Mesenchymal stem cell (in vitro differentiated cells and primary cell): ENCODE measurements at regions not wholly inside any gene's neighbourhood (a gene's known extent, or its start where the extent isn't known, plus 50 kb on each side); places are given as distances from the start of the nearest gene placed in this dataset.
"Not testable (repeated sequence)": the region's sequence is repeated elsewhere in the genome, so short reads cannot be mapped to it uniquely, and the experiment has no call there.

ENCODE experiments used
- DNase-seq: peaks from one replicate; pipeline ENCODE4 v3.0.0-alpha.2; 2013
- H2AFZ ChIP-seq: one replicate; pipeline ENCODE4 v1.6.1; 2013; ENCODE audit warnings: low read depth, mild to moderate bottlenecking, control low read depth, inconsistent platforms, low read length, moderate library complexity
- H2AK5ac ChIP-seq: 2 replicates; pipeline ENCODE4 v1.6.1; 2013; ENCODE audit warnings: low read length, moderate library complexity, mild to moderate bottlenecking, inconsistent platforms; ENCODE audit not compliant: severe bottlenecking
- H2BK120ac ChIP-seq: one replicate; pipeline ENCODE4 v1.6.1; 2013; ENCODE audit warnings: low read depth, mild to moderate bottlenecking, inconsistent platforms, low read length, moderate library complexity
- H2BK12ac ChIP-seq, 2 experiments: one replicate each; pipeline ENCODE4 v1.6.1; 2013; ENCODE audit warnings: inconsistent platforms in 2 of 2, low read length in 2 of 2, mild to moderate bottlenecking in 2 of 2, moderate library complexity in 2 of 2, control low read depth in 1 of 2
- H2BK15ac ChIP-seq: one replicate; pipeline ENCODE4 v1.6.1; 2013; ENCODE audit warnings: mild to moderate bottlenecking, low read depth, inconsistent platforms; ENCODE audit not compliant: poor library complexity, severe bottlenecking
- H2BK5ac ChIP-seq: 2 replicates; pipeline ENCODE4 v1.6.1; 2013; ENCODE audit warnings: low read depth, mild to moderate bottlenecking, low read length, control low read depth, inconsistent platforms; ENCODE audit not compliant: poor library complexity, severe bottlenecking
- H3K14ac ChIP-seq, 2 experiments: one replicate each; pipeline ENCODE4 v1.6.1; 2013; ENCODE audit warnings: inconsistent platforms in 2 of 2, low read length in 2 of 2, control low read depth in 1 of 2, mild to moderate bottlenecking in 1 of 2, moderate library complexity in 1 of 2
- H3K18ac ChIP-seq, 2 experiments: one replicate each; pipeline ENCODE4 v1.6.1; 2013; ENCODE audit warnings: inconsistent platforms in 2 of 2, low read length in 2 of 2, control low read depth in 1 of 2, low read depth in 1 of 2, mild to moderate bottlenecking in 1 of 2
- H3K23ac ChIP-seq, 2 experiments: one replicate each; pipeline ENCODE4 v1.6.1; 2013; ENCODE audit warnings: inconsistent platforms in 2 of 2, low read length in 2 of 2, mild to moderate bottlenecking in 2 of 2, moderate library complexity in 2 of 2, control low read depth in 1 of 2
- H3K27ac ChIP-seq: 2 replicates; pipeline ENCODE4 v1.5.1; 2013; ENCODE audit warnings: mild to moderate bottlenecking, moderate library complexity, low read length, control low read depth, inconsistent platforms; ENCODE audit not compliant: poor library complexity, severe bottlenecking
- H3K27me3 ChIP-seq, 2 experiments: 2 replicates each; pipeline versions ENCODE4 v1.6.1 to v1.7.0; 2013; ENCODE audit warnings: low read length in 2 of 2, mild to moderate bottlenecking in 2 of 2, moderate library complexity in 2 of 2, control low read depth in 1 of 2, inconsistent platforms in 1 of 2; ENCODE audit not compliant: control insufficient read depth in 1 of 2, insufficient read depth in 1 of 2
- H3K36me3 ChIP-seq, 2 experiments: 2 replicates each; pipeline versions ENCODE4 v1.6.1 to v1.7.0; 2013; ENCODE audit warnings: low read length in 2 of 2, control low read depth in 1 of 2, inconsistent platforms in 1 of 2, low read depth in 1 of 2, mild to moderate bottlenecking in 1 of 2; ENCODE audit not compliant: insufficient read depth in 2 of 2, control insufficient read depth in 1 of 2
- H3K4ac ChIP-seq, 2 experiments: one replicate each; pipeline ENCODE4 v1.6.1; 2013; ENCODE audit warnings: inconsistent platforms in 2 of 2, low read length in 2 of 2, mild to moderate bottlenecking in 2 of 2, moderate library complexity in 2 of 2, control low read depth in 1 of 2, low read depth in 1 of 2
- H3K4me1 ChIP-seq: 2 replicates; pipeline ENCODE4 v1.6.1; 2013; ENCODE audit warnings: low read depth, low read length, control low read depth; ENCODE audit not compliant: control insufficient read depth, insufficient read depth
- H3K4me2 ChIP-seq: 2 replicates; pipeline ENCODE4 v1.6.1; 2013; ENCODE audit warnings: low read length, mild to moderate bottlenecking, inconsistent platforms; ENCODE audit not compliant: poor library complexity, severe bottlenecking
- H3K4me3 ChIP-seq, 2 experiments: 2 replicates each; pipeline versions ENCODE4 v1.5.1 to v1.7.0; 2013; ENCODE audit warnings: low read length in 2 of 2, mild to moderate bottlenecking in 2 of 2, control low read depth in 1 of 2, low read depth in 1 of 2; ENCODE audit not compliant: insufficient read depth in 1 of 2
- H3K79me1 ChIP-seq: replicated peaks from 2 replicates; pipeline ENCODE4 v1.6.1; 2013; ENCODE audit warnings: mild to moderate bottlenecking, control low read depth, low read length, inconsistent platforms; ENCODE audit not compliant: poor library complexity, severe bottlenecking
- H3K9ac ChIP-seq: 2 replicates; pipeline ENCODE4 v1.7.0; 2013; ENCODE audit warnings: mild to moderate bottlenecking, low read length, moderate library complexity
- H3K9me3 ChIP-seq: 2 replicates; pipeline ENCODE4 v1.7.0; 2013; ENCODE audit warnings: mild to moderate bottlenecking, low read length; ENCODE audit not compliant: control insufficient read depth
- H4K8ac ChIP-seq: one replicate; pipeline ENCODE4 v1.6.1; 2013; ENCODE audit warnings: inconsistent platforms, mild to moderate bottlenecking, low read length, moderate library complexity
- H4K91ac ChIP-seq: one replicate; pipeline ENCODE4 v1.6.1; 2013; ENCODE audit warnings: mild to moderate bottlenecking, low read length, inconsistent platforms
- WGBS: methylation state at CpG from one replicate; pipeline ENCODE4 v1.1.7; 2013; ENCODE audit warnings: mixed read lengths; 5-methylcytosine and 5-hydroxymethylcytosine counted together

DNA sequence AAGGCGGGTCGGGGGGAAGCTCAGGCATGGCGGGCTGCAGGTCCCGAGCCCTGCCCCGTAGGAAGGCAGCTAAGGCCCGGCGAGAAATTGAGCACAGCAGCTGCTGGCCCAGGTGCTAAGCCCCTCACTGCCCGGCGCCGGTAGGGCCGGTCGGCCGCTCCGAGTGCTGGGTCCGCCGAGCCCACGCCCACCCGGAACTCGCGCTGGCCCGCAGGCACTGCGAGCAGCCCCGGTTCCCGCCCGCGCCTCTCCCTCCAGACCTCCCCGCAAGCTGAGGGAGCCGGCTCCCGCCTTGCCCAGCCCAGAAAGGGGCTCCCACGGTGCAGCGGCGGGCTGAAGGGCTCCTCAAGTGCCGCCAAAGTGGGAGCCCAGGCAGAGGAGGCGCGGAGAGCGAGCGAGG, 209.9 kb downstream of the TRIB2 start:
- not testable (repeated sequence) for H3K36me3 ChIP-seq, H3K23ac ChIP-seq, H3K14ac ChIP-seq, H3K27me3 ChIP-seq, H3K4me3 ChIP-seq, H2AK5ac ChIP-seq, H3K27ac ChIP-seq, H4K8ac ChIP-seq, H2BK12ac ChIP-seq, H3K4me2 ChIP-seq, H3K4me1 ChIP-seq, DNase-seq, H2BK120ac ChIP-seq, H3K4ac ChIP-seq, H4K91ac ChIP-seq, H3K79me1 ChIP-seq, H3K9me3 ChIP-seq, H2AFZ ChIP-seq, H2BK5ac ChIP-seq, H3K9ac ChIP-seq
- WGBS, result 99% methylated on average over 37 of the region's 37 CpGs
- Histone ChIP-seq H3K18ac (peak overlapping the region in 1 of 2 experiments; percentile 29), H2BK15ac (peak overlapping the region; percentile 49)

DNA sequence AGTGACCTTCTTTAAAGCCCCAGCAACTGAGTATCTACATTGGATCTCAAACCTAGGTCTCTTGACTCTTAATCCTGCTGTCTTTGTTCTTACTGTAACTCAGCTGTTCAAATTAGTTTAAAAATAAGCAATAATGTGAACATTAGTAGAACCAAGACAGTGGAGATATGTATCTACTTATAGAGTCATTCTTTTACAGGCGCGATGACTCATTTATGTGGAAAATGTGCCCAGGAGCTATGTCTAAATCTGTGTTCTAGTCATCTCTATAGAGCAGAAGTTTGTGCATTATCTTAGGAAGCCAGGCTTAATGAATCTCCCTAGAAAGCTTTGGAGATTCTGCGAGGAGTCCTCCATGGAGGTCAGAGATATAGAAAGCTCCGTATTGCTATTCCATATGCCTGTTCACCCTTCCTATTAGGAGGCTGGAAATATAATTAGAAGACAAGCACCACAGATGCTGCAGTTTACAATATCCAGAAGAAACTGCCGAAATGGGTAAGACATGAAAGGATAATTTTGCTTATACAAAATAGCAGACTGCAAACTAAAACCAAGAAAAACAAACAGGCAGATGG, 211.6 kb downstream of the TRIB2 start:
- Histone ChIP-seq H3K79me1 (no peaks in the 10 kb centered on the region), H3K4ac (peak overlapping the region in 1 of 2 experiments; percentile 19), H3K27ac (no peak overlapping the region), H3K9me3 (no peaks in the 10 kb centered on the region), H4K8ac (no peak overlapping the region), H3K4me1 (no peaks in the 10 kb centered on the region), H2BK5ac (no peak overlapping the region), H2BK120ac (no peak overlapping the region), H3K4me3 (no peak overlapping the region), H2BK15ac (no peak overlapping the region), H3K23ac (no peak overlapping the region), H2BK12ac (peak overlapping the region; percentile 46 to 63), H3K14ac (no peak overlapping the region), H2AFZ (no peak overlapping the region), H3K9ac (no peak overlapping the region), H3K18ac (no peak overlapping the region), H3K4me2 (no peak overlapping the region), H3K36me3 (no peaks in the 10 kb centered on the region), H3K27me3 (no peaks in the 10 kb centered on the region), H2AK5ac (no peak overlapping the region), H4K91ac (no peak overlapping the region)
- 71% methylated on average over 3 of the region's 5 CpGs for WGBS
- DNase-seq, result peak; percentile 80

DNA sequence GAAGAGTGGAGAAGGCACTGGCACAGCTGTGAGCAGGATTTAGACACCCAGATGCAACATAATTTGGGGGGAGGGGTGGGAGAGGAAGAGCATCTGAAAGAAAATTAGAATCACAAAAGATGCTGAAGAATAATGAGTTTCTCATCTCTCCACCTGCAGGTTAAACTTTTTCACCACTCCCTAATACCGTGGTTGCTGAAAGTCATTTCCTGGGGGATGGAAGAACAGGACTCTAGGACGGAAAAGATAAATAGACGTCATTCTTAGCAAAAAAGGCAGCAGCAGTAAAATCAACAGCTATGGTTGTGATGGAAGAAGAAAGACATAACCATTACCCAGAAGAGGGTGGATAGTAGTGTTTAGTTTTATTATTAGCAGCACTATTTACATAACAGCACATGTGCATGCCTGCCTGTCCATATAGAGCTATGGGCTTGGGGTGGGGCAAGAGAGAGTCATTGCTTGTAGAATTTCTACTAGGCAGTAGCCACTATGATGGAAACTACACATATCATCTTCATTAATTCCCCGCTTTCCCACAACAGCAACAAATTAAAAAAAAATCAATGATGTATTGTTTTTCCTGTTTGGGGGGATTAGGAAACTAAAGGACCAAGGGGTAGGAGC, 212.2 kb downstream of the TRIB2 start:
- Histone ChIP-seq H4K8ac (no peak overlapping the region), H2BK12ac (peak overlapping the region; percentile 46 to 63), H3K79me1 (no peaks in the 10 kb centered on the region), H3K27me3 (no peaks in the 10 kb centered on the region), H4K91ac (no peak overlapping the region), H2BK15ac (no peak overlapping the region), H2AFZ (no peak overlapping the region), H3K9ac (no peak overlapping the region), H3K14ac (no peak overlapping the region), H3K27ac (no peak overlapping the region), H3K9me3 (no peaks in the 10 kb centered on the region), H3K23ac (no peak overlapping the region), H2BK120ac (no peak overlapping the region), H3K36me3 (no peaks in the 10 kb centered on the region), H3K4me1 (no peaks in the 10 kb centered on the region), H3K4me2 (no peak overlapping the region), H3K4ac (no peak overlapping the region), H3K4me3 (no peak overlapping the region), H2AK5ac (no peak overlapping the region), H2BK5ac (no peak overlapping the region), H3K18ac (no peak overlapping the region)
- peak; percentile 50 for DNase-seq
- WGBS, result 9% methylated on average over 3 of the region's 4 CpGs

DNA sequence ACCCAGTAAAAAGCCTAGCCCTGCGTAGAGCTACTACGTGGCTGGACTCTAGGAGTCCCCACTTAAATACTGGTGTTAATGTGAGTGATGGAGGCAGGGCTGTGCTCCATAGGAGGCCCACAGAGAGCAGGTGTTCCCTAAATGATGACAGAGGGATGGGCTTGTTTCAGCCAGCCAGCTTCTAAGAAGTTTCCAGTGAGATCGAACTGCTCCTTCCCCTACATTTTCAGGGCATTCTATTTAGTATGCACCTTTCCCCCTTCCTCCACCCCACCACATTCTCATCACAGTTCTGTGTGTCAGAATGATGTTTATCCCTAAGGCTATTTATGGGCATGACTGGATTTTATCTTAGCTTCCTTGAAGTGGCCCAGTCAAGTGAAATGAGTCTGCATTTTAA, 213.0 kb downstream of the TRIB2 start:
- no peak overlapping the region for H2AK5ac ChIP-seq
- H3K36me3 ChIP-seq, result no peaks in the 10 kb centered on the region
- H3K79me1 ChIP-seq, result no peaks in the 10 kb centered on the region
- H2AFZ ChIP-seq, result no peak overlapping the region
- peak overlapping the region in 1 of 2 experiments; percentile 49 for H3K4ac ChIP-seq
- no peaks in the 10 kb centered on the region for H3K4me1 ChIP-seq
- peak overlapping the region; percentile 64 for H2BK120ac ChIP-seq
- H2BK5ac ChIP-seq, result no peak overlapping the region
- no peaks in the 10 kb centered on the region for H3K27me3 ChIP-seq
- H3K9me3 ChIP-seq, result no peaks in the 10 kb centered on the region
- no peak overlapping the region for H3K9ac ChIP-seq
- peak overlapping the region; percentile 83 for H4K91ac ChIP-seq
- H2BK12ac ChIP-seq, result peak overlapping the region; percentile 18 to 94
- H3K4me3 ChIP-seq, result no peak overlapping the region
- peak; percentile 29 for DNase-seq
- WGBS, result 64% methylated on average over 3 of the region's 3 CpGs
- H2BK15ac ChIP-seq, result no peak overlapping the region
- peak overlapping the region; percentile 77 for H4K8ac ChIP-seq
- H3K27ac ChIP-seq, result no peak overlapping the region
- peak overlapping the region; percentile 81 to 97 for H3K18ac ChIP-seq
- no peak overlapping the region for H3K23ac ChIP-seq
- H3K14ac ChIP-seq, result peak overlapping the region in 1 of 2 experiments; percentile 91
- no peak overlapping the region for H3K4me2 ChIP-seq
